H1 (cell line): ENCODE measurements at regions not wholly inside any gene's neighbourhood (a gene's known extent, or its start where the extent isn't known, plus 50 kb on each side); places are given as distances from the start of the nearest gene placed in this dataset.

Experiments used
- CTCF ChIA-PET: fragments of 300-600 bp; sonication (Branson Sonifier 250); formaldehyde crosslinking; loops from one replicate; lab custom pipeline; 2021; ENCODE audit not compliant: partially characterized antibody; lab: Charles Lee
- POLR2A ChIA-PET: fragments of 300-600 bp; sonication (Branson Sonifier 250); formaldehyde crosslinking; loops from one replicate; lab custom pipeline; 2021; ENCODE audit warnings: inconsistent platforms; ENCODE audit not compliant: partially characterized antibody; lab: Charles Lee
- DNase-seq, 2 experiments: peaks; one replicate each; pipeline versions ENCODE4 v3.0.0 to v3.0.0-alpha.2; 2010 to 2022; ENCODE audit warnings: low spot score in 2 of 2, low read depth in 1 of 2, mixed read lengths in 1 of 2
- FAIRE-seq: peaks from 2 replicates; lab custom pipeline; 2011; peaks lifted over from hg19 to GRCh38; lab: Jason Lieb, UNC
- H2AFZ ChIP-seq: 2 replicates; pipeline ENCODE4 v1.8.1; 2012; ENCODE audit warnings: low read length, inconsistent platforms
- H2AK5ac ChIP-seq: 2 replicates; pipeline ENCODE4 v1.6.1; 2013; ENCODE audit warnings: low read depth, low read length
- H2BK120ac ChIP-seq: replicated peaks from 2 replicates; pipeline ENCODE3; 2013; ENCODE audit warnings: low read depth, low read length, inconsistent platforms
- H2BK12ac ChIP-seq: 2 replicates; pipeline ENCODE4 v1.6.1; 2013; ENCODE audit warnings: low read depth, low read length
- H2BK15ac ChIP-seq: 2 replicates; pipeline ENCODE4 v1.6.1; 2013; ENCODE audit warnings: low read length
- H2BK20ac ChIP-seq: 2 replicates; pipeline ENCODE4 v1.6.1; 2013; ENCODE audit warnings: low read length
- H2BK5ac ChIP-seq: 2 replicates; pipeline ENCODE4 v1.6.1; 2013; ENCODE audit warnings: low read depth, low read length
- H3K14ac ChIP-seq: 2 replicates; pipeline ENCODE4 v1.6.1; 2013; ENCODE audit warnings: inconsistent platforms; ENCODE audit not compliant: insufficient read length
- H3K18ac ChIP-seq: 2 replicates; pipeline ENCODE4 v1.6.1; 2013; ENCODE audit warnings: low read length; ENCODE audit errors: extremely low read depth
- H3K23ac ChIP-seq: 2 replicates; pipeline ENCODE4 v1.6.1; 2013; ENCODE audit warnings: inconsistent platforms; ENCODE audit not compliant: insufficient read length
- H3K23me2 ChIP-seq: 2 replicates; pipeline ENCODE4 v1.6.1; 2013; ENCODE audit warnings: low read depth, low read length
- H3K27ac ChIP-seq: 2 replicates; pipeline ENCODE4 v1.6.1; 2011; ENCODE audit warnings: low read depth, low read length, inconsistent platforms
- H3K27me3 ChIP-seq, 4 experiments: replicated peaks in 1 of 4; 1 replicate in 1 of 4; 2 replicates in 3 of 4; pipeline versions ENCODE4 v1.6.1 to v1.8.1; 2011 to 2013; ENCODE audit warnings: low read length in 3 of 4, mild to moderate bottlenecking in 3 of 4, inconsistent platforms in 2 of 4, mixed read lengths in 2 of 4, moderate library complexity in 1 of 4; ENCODE audit not compliant: control insufficient read depth in 3 of 4, insufficient read depth in 3 of 4; ENCODE audit errors: extremely low read depth in 1 of 4
- H3K36me3 ChIP-seq, 4 experiments: 2 replicates each; pipeline versions ENCODE4 v1.6.1 to v1.8.1; 2011 to 2013; ENCODE audit warnings: mild to moderate bottlenecking in 4 of 4, low read length in 3 of 4, moderate library complexity in 2 of 4, control low read depth in 1 of 4, inconsistent platforms in 1 of 4; ENCODE audit not compliant: insufficient read depth in 4 of 4, control insufficient read depth in 2 of 4
- H3K4ac ChIP-seq: replicated peaks from 2 replicates; pipeline ENCODE3; 2013; ENCODE audit warnings: low read length, low read depth, mixed read lengths, inconsistent platforms; ENCODE audit not compliant: insufficient read length
- H3K4me1 ChIP-seq, 4 experiments: replicated peaks in 1 of 4; 1 replicate in 1 of 4; 2 replicates in 3 of 4; pipeline versions ENCODE4 v1.6.1 to v1.8.1; 2011 to 2013; ENCODE audit warnings: low read length in 3 of 4, inconsistent platforms in 2 of 4, mixed read lengths in 1 of 4; ENCODE audit not compliant: insufficient read depth in 4 of 4, control insufficient read depth in 3 of 4
- H3K4me2 ChIP-seq, 2 experiments: 2 replicates each; pipeline versions ENCODE4 v1.6.1 to v1.8.1; 2011 to 2013; ENCODE audit warnings: low read depth in 2 of 2, low read length in 2 of 2, control low read depth in 1 of 2, inconsistent platforms in 1 of 2, mild to moderate bottlenecking in 1 of 2; ENCODE audit not compliant: insufficient read depth in 1 of 2
- H3K4me3 ChIP-seq, 4 experiments: fragments of 200-600, 300-600 bp in 1 of 4; sonication (generic), shearing (Covaris generic), sonication (Bioruptor Twin) in 1 of 4; 2 replicates each; pipeline versions ENCODE4 v1.5.1 to v1.8.1; 2011 to 2016; ENCODE audit warnings: low read length in 4 of 4, low read depth in 3 of 4, control low read depth in 2 of 4, inconsistent platforms in 2 of 4, mild to moderate bottlenecking in 2 of 4, mixed read lengths in 1 of 4, moderate library complexity in 1 of 4; ENCODE audit not compliant: insufficient read depth in 2 of 4; ENCODE audit errors: extremely low read depth in 1 of 4
- H3K56ac ChIP-seq: replicated peaks from 2 replicates; pipeline ENCODE3; 2013; ENCODE audit warnings: low read depth, mild to moderate bottlenecking, mixed read lengths, low read length, inconsistent platforms; ENCODE audit not compliant: insufficient read length
- H3K79me1 ChIP-seq: 2 replicates; pipeline ENCODE4 v1.6.1; 2013; ENCODE audit warnings: low read depth, low read length, control low read depth
- H3K79me2 ChIP-seq, 2 experiments: 2 replicates each; pipeline versions ENCODE4 v1.6.1 to v1.8.1; 2012 to 2013; ENCODE audit warnings: low read length in 2 of 2, mild to moderate bottlenecking in 2 of 2, inconsistent platforms in 1 of 2; ENCODE audit not compliant: insufficient read depth in 2 of 2, control insufficient read depth in 1 of 2
- H3K9ac ChIP-seq, 4 experiments: replicated peaks in 1 of 4; 1 replicate in 1 of 4; 2 replicates in 3 of 4; pipeline versions ENCODE4 v1.6.1 to v1.8.1; 2011 to 2013; ENCODE audit warnings: low read depth in 3 of 4, low read length in 3 of 4, control low read depth in 2 of 4, mild to moderate bottlenecking in 2 of 4, moderate library complexity in 2 of 4, inconsistent platforms in 1 of 4; ENCODE audit errors: extremely low read depth in 1 of 4
- H3K9me3 ChIP-seq, 2 experiments: 2 replicates each; pipeline versions ENCODE4 v1.6.1 to v1.8.1; 2012 to 2013; ENCODE audit warnings: mild to moderate bottlenecking in 2 of 2, moderate library complexity in 2 of 2, control low read depth in 1 of 2, inconsistent platforms in 1 of 2, low read depth in 1 of 2, low read length in 1 of 2, mixed read lengths in 1 of 2; ENCODE audit not compliant: insufficient read depth in 2 of 2
- H4K20me1 ChIP-seq, 2 experiments: replicated peaks in 1 of 2; 2 replicates each; pipeline versions ENCODE3 to v1.8.1; 2011 to 2013; ENCODE audit warnings: inconsistent platforms in 2 of 2, low read length in 2 of 2, mild to moderate bottlenecking in 1 of 2; ENCODE audit not compliant: insufficient read depth in 2 of 2, control insufficient read depth in 1 of 2
- H4K5ac ChIP-seq: 2 replicates; pipeline ENCODE4 v1.6.1; 2013; ENCODE audit warnings: low read length, low read depth, mixed read lengths, inconsistent platforms; ENCODE audit not compliant: insufficient read length
- H4K8ac ChIP-seq: 2 replicates; pipeline ENCODE4 v1.8.0; 2013; ENCODE audit warnings: mild to moderate bottlenecking, moderate library complexity, low read length, inconsistent platforms; ENCODE audit not compliant: insufficient read depth; ENCODE audit errors: extremely low read depth
- H4K91ac ChIP-seq: replicated peaks from 2 replicates; pipeline ENCODE3; 2013; ENCODE audit warnings: low read length, mixed read lengths, inconsistent platforms; ENCODE audit not compliant: insufficient read length
- BACH1 ChIP-seq: IDR thresholded peaks from 2 replicates; pipeline ENCODE4 v1.6.1; 2012; ENCODE audit warnings: low read length, improper control_type of control experiment
- CBX8 ChIP-seq: fragments of 300-800, 300-1000 bp; sonication (generic); IDR thresholded peaks from 2 replicates; pipeline ENCODE4 v1.7.1; 2016; ENCODE audit warnings: low read depth, low read length, borderline replicate concordance
- CEBPB ChIP-seq: IDR thresholded peaks from 2 replicates; pipeline ENCODE4 v1.6.1; 2012; ENCODE audit warnings: low read depth, low read length
- CTBP2 ChIP-seq: IDR thresholded peaks from 2 replicates; pipeline ENCODE4 v1.7.0; 2011; ENCODE audit warnings: borderline replicate concordance, mild to moderate bottlenecking, moderate library complexity, mixed read lengths, low read length; ENCODE audit not compliant: insufficient read depth, insufficient read length
- KDM1A ChIP-seq: fragments of 200-600, 300-600 bp; sonication (generic); IDR thresholded peaks from 2 replicates; pipeline ENCODE4 v1.7.1; 2016; ENCODE audit warnings: mild to moderate bottlenecking, low read length, borderline replicate concordance
- MAFK ChIP-seq: IDR thresholded peaks from 2 replicates; pipeline ENCODE4 v1.6.1; 2012; ENCODE audit warnings: low read depth, mild to moderate bottlenecking, improper control_type of control experiment, low read length
- TAF1 ChIP-seq: IDR thresholded peaks from 2 replicates; pipeline ENCODE4 v1.6.1; 2011; ENCODE audit warnings: mild to moderate bottlenecking, low read depth, low read length
- WGBS, 2 experiments: shearing (Covaris generic) in 1 of 2; methylation state at CpG; one replicate each; pipeline versions ENCODE4 v1.1.6 to v1.1.7; 2013 to 2015; ENCODE audit warnings: low lambda C conversion rate in 2 of 2, mixed read lengths in 2 of 2, inconsistent platforms in 1 of 2, low coverage in 1 of 2, missing lambda C conversion rate in 1 of 2; ENCODE audit not compliant: insufficient replicate concordance in 2 of 2, insufficient coverage in 1 of 2, insufficient read length in 1 of 2; ENCODE audit errors: extremely low coverage in 1 of 2, missing lambda C conversion rate in 1 of 2; 5-methylcytosine and 5-hydroxymethylcytosine counted together
- TF ChIP-seq, protein P1 (sequence below): IDR thresholded peaks from 2 replicates; pipeline ENCODE4 v1.6.1; 2012; ENCODE audit warnings: low read length, inconsistent platforms
- TF ChIP-seq, protein P2 (sequence below): IDR thresholded peaks from 2 replicates; pipeline ENCODE4 v1.6.1; 2012; ENCODE audit warnings: inconsistent platforms

DNA sequence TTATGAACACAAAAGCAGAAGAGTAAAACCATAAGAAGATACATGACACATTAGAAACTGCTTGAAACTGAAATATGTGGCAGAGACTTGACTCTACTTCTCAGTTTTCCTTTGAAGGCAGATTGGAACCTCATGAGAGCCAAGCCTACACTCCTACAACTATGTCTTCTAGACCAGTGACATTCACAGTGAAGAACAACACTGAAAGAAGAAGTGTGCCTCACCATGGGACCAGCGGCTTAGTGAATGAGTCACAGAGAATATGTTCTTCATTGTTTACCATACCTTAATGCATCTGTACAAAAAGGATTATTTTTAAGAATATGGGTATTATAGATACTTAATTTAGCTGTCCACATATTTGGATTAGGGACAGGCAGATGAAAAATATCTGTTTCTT, 248.3 kb downstream of the CDC14C start:
- H3K27ac ChIP-seq = no peak overlapping the region
- no peaks in the 10 kb centered on the region for H3K27me3 ChIP-seq
- no peak overlapping the region for H2BK15ac ChIP-seq
- no peaks in the 10 kb centered on the region for H3K36me3 ChIP-seq
- no peak overlapping the region for H3K4ac ChIP-seq
- no peak overlapping the region for H4K8ac ChIP-seq
- WGBS, 2 experiments = 93% methylated on average over 1 of the region's 1 CpG; no CpG with 5 or more reads in 1 of the 2 experiments
- ChIA-PET POLR2A (no interaction called here), CTCF (interaction anchor here (0.6 to 1.2 kb wide), 3 partner anchors 14 to 873 kb away, joined by 3 read pairs; no protein-coding TSS in a partner anchor)
- no peak overlapping the region for H3K18ac ChIP-seq
- H2BK120ac ChIP-seq = no peak overlapping the region
- H3K4me2 ChIP-seq = no peak overlapping the region
- H2AK5ac ChIP-seq = no peak overlapping the region
- H4K5ac ChIP-seq = no peak overlapping the region
- no peaks in the 10 kb centered on the region for H3K4me1 ChIP-seq
- no peak overlapping the region for H2BK20ac ChIP-seq
- FAIRE-seq (no peak), DNase-seq (no peak)
- H2BK5ac ChIP-seq = no peak overlapping the region
- no peaks in the 10 kb centered on the region for H3K23me2 ChIP-seq
- 0 out of 2 replicates have a peak overlapping the region, but pooled peaks have one; percentile 71 for H2AFZ ChIP-seq
- no peaks in the 10 kb centered on the region for H3K79me1 ChIP-seq
- H4K20me1 ChIP-seq = no peaks in the 10 kb centered on the region
- no peaks in the 10 kb centered on the region for H3K9me3 ChIP-seq
- H3K23ac ChIP-seq = no peak overlapping the region
- H3K14ac ChIP-seq = no peak overlapping the region
- no peak overlapping the region for H3K4me3 ChIP-seq
- no peak overlapping the region for H3K9ac ChIP-seq
- TF ChIP-seq, protein P1, sequence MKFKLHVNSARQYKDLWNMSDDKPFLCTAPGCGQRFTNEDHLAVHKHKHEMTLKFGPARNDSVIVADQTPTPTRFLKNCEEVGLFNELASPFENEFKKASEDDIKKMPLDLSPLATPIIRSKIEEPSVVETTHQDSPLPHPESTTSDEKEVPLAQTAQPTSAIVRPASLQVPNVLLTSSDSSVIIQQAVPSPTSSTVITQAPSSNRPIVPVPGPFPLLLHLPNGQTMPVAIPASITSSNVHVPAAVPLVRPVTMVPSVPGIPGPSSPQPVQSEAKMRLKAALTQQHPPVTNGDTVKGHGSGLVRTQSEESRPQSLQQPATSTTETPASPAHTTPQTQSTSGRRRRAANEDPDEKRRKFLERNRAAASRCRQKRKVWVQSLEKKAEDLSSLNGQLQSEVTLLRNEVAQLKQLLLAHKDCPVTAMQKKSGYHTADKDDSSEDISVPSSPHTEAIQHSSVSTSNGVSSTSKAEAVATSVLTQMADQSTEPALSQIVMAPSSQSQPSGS = no peak
- TF ChIP-seq MAFK = no peak
- TF ChIP-seq CTBP2 = no peak
- no peak for TF ChIP-seq CEBPB
- TF ChIP-seq CBX8 = no peak
- no peak for TF ChIP-seq BACH1
- TF ChIP-seq, protein P2, sequence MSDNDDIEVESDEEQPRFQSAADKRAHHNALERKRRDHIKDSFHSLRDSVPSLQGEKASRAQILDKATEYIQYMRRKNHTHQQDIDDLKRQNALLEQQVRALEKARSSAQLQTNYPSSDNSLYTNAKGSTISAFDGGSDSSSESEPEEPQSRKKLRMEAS = no peak
- TF ChIP-seq TAF1 = no peak
- TF ChIP-seq KDM1A = no peak
- no peaks in the 10 kb centered on the region for H3K79me2 ChIP-seq
- H4K91ac ChIP-seq = no peak overlapping the region
- no peak overlapping the region for H3K56ac ChIP-seq
- H2BK12ac ChIP-seq = no peak overlapping the region
